ENCODE measurements at regions not wholly inside any gene's neighbourhood (a gene's known extent, or its start where the extent isn't known, plus 50 kb on each side); places are given as distances from the start of the nearest gene placed in this dataset.

DNA sequence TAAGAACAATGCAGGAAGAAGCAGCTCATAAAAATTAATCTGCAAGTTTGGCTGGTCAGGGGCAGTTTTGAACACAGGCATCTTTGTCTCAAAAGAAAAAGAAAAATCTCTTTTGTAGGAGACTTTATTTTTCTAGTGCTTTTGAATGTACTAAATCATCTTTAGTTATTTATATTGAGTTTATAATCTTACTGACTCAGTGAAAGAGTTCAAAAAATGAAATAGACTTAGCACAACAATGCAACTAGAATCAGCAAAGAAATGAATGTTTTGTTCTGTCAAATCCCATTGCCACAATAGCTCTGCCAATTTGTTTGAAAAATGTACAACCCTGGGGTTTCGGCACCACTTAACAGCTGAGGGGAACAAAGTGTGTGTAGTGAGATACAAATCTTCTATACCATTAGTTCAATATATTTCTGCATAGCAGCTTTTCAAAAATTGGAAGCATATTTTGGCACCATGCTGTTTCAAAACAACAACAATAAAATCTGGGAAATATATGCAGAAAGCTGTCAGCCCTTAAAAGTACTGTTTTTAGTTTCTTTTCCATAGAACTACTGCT, 1969.1 kb downstream of the MRPL39 start:
- H3K4me2 ChIP-seq (ENCODE audit: low read depth, low read length, poor library complexity, severe bottlenecking): no peak overlapping the region
- no peaks in the 10 kb centered on the region for H4K20me1 ChIP-seq (ENCODE audit: insufficient read depth, low read length, poor library complexity, severe bottlenecking)
- no peaks in the 10 kb centered on the region for H3K79me2 ChIP-seq (ENCODE audit: insufficient read depth, low read length)
- no peak overlapping the region for H3K4me3 ChIP-seq (ENCODE audit: low read length, poor library complexity, severe bottlenecking)
- no peak for TF ChIP-seq EZH2phosphoT487 (IDR thresholded peaks at IDR 0.05; ENCODE audit: borderline replicate concordance)
- TF ChIP-seq, protein P1, sequence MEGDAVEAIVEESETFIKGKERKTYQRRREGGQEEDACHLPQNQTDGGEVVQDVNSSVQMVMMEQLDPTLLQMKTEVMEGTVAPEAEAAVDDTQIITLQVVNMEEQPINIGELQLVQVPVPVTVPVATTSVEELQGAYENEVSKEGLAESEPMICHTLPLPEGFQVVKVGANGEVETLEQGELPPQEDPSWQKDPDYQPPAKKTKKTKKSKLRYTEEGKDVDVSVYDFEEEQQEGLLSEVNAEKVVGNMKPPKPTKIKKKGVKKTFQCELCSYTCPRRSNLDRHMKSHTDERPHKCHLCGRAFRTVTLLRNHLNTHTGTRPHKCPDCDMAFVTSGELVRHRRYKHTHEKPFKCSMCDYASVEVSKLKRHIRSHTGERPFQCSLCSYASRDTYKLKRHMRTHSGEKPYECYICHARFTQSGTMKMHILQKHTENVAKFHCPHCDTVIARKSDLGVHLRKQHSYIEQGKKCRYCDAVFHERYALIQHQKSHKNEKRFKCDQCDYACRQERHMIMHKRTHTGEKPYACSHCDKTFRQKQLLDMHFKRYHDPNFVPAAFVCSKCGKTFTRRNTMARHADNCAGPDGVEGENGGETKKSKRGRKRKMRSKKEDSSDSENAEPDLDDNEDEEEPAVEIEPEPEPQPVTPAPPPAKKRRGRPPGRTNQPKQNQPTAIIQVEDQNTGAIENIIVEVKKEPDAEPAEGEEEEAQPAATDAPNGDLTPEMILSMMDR (conservative IDR thresholded peaks at IDR 0.05; ENCODE audit: low read length): no peak
- no peaks in the 10 kb centered on the region for H3K4me1 ChIP-seq (ENCODE audit: insufficient read depth, low read length, poor library complexity, severe bottlenecking)
- H3K36me3 ChIP-seq (ENCODE audit: insufficient read depth, low read length): no peaks in the 10 kb centered on the region
- no peaks in the 10 kb centered on the region for H3K27me3 ChIP-seq (ENCODE audit: insufficient read depth, low read length, poor library complexity, severe bottlenecking)
- H3K9me2 ChIP-seq (replicated peaks; ENCODE audit: low read depth, low read length): no peaks in the 10 kb centered on the region
- H3K9me3 ChIP-seq (ENCODE audit: insufficient read depth, low read depth, low read length): no peaks in the 10 kb centered on the region
- no peak overlapping the region for H2AFZ ChIP-seq (ENCODE audit: low read length)
- no peak overlapping the region for H3K9ac ChIP-seq (ENCODE audit: low read depth, low read length, poor library complexity, severe bottlenecking)
- H3F3A ChIP-seq (ENCODE audit: low read depth): no peaks in the 10 kb centered on the region

- no peaks in the 10 kb centered on the region for H3K4me1 ChIP-seq (ENCODE audit: insufficient read depth, low read length, poor library complexity, severe bottlenecking)
- no peaks in the 10 kb centered on the region for H3K27me3 ChIP-seq (ENCODE audit: insufficient read depth, low read length, poor library complexity, severe bottlenecking)
- H3K9me3 ChIP-seq (ENCODE audit: insufficient read depth, low read depth, low read length): no peaks in the 10 kb centered on the region
- no peaks in the 10 kb centered on the region for H4K20me1 ChIP-seq (ENCODE audit: insufficient read depth, low read length, poor library complexity, severe bottlenecking)
- no peak overlapping the region for H3K4me2 ChIP-seq (ENCODE audit: low read depth, low read length, poor library complexity, severe bottlenecking)
- no peaks in the 10 kb centered on the region for H3K79me2 ChIP-seq (ENCODE audit: insufficient read depth, low read length)
- no peaks in the 10 kb centered on the region for H3F3A ChIP-seq (ENCODE audit: low read depth)
- TF ChIP-seq, protein P1 (conservative IDR thresholded peaks at IDR 0.05; ENCODE audit: low read length): no peak
- TF ChIP-seq EZH2phosphoT487 (IDR thresholded peaks at IDR 0.05; ENCODE audit: borderline replicate concordance): no peak
- no peak overlapping the region for H3K9ac ChIP-seq (ENCODE audit: low read depth, low read length, poor library complexity, severe bottlenecking)
- no peak overlapping the region for H3K4me3 ChIP-seq (ENCODE audit: low read length, poor library complexity, severe bottlenecking)
- no peak overlapping the region for H2AFZ ChIP-seq (ENCODE audit: low read length)
- H3K36me3 ChIP-seq (ENCODE audit: insufficient read depth, low read length): no peaks in the 10 kb centered on the region
- H3K9me2 ChIP-seq (replicated peaks; ENCODE audit: low read depth, low read length): no peaks in the 10 kb centered on the region
Measured at GRCh38 chr21:23633447-23633940, 1973.8 kb downstream of the MRPL39 start.

DNA sequence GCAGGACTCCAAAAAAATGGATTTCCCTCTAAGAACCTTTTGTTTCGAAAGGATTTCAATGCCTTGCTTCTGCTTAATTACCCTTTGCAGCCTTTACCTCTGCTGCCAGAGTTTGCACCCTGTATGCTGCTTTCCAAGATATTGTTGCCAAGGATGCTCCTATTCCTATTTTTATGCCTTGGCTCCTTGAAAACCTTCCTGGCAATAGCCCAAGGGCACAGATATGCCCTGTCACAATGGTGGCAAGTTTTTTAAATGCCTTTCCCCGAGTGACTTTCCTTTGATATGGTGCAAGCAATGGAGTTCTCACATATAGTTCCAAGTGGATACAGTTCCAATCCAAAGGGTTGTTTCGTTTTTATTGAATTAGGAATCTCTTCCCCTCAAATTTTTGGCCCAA, 1983.0 kb downstream of the MRPL39 start:
- H3K9me2 ChIP-seq (replicated peaks; ENCODE audit: low read depth, low read length): no peaks in the 10 kb centered on the region
- no peaks in the 10 kb centered on the region for H3F3A ChIP-seq (ENCODE audit: low read depth)
- no peaks in the 10 kb centered on the region for H3K36me3 ChIP-seq (ENCODE audit: insufficient read depth, low read length)
- no peak overlapping the region for H3K4me3 ChIP-seq (ENCODE audit: low read length, poor library complexity, severe bottlenecking)
- no peaks in the 10 kb centered on the region for H3K79me2 ChIP-seq (ENCODE audit: insufficient read depth, low read length)
- TF ChIP-seq EZH2phosphoT487 (IDR thresholded peaks at IDR 0.05; ENCODE audit: borderline replicate concordance): no peak
- TF ChIP-seq, protein P1 (conservative IDR thresholded peaks at IDR 0.05; ENCODE audit: low read length): no peak
- no peaks in the 10 kb centered on the region for H3K9me3 ChIP-seq (ENCODE audit: insufficient read depth, low read depth, low read length)
- no peak overlapping the region for H3K9ac ChIP-seq (ENCODE audit: low read depth, low read length, poor library complexity, severe bottlenecking)
- no peak overlapping the region for H2AFZ ChIP-seq (ENCODE audit: low read length)
- no peak overlapping the region for H3K4me2 ChIP-seq (ENCODE audit: low read depth, low read length, poor library complexity, severe bottlenecking)
- no peaks in the 10 kb centered on the region for H3K4me1 ChIP-seq (ENCODE audit: insufficient read depth, low read length, poor library complexity, severe bottlenecking)
- no peaks in the 10 kb centered on the region for H3K27me3 ChIP-seq (ENCODE audit: insufficient read depth, low read length, poor library complexity, severe bottlenecking)
- H4K20me1 ChIP-seq (ENCODE audit: insufficient read depth, low read length, poor library complexity, severe bottlenecking): no peaks in the 10 kb centered on the region

Data from Loucy (cell line).